ENCODE measurements at regions not wholly inside any gene's neighbourhood (a gene's known extent, or its start where the extent isn't known, plus 50 kb on each side); places are given as distances from the start of the nearest gene placed in this dataset.

GRCh38 chr9:90477535-90477934 lies 165.1 kb downstream of the DIRAS2 start:
- H3K4me1 ChIP-seq = peaks cover 9% of the 10 kb centered on the region
- no peaks in the 10 kb centered on the region for H3K27me3 ChIP-seq
- DNase-seq = no peak
- no peak overlapping the region for H3K4me3 ChIP-seq (ENCODE audit: low read depth, low read length)
- H3K9me3 ChIP-seq = no peaks in the 10 kb centered on the region
- TF ChIP-seq CTCF (IDR thresholded peaks at IDR 0.05; ENCODE audit: low read depth, low read length) = no peak
- H3K36me3 ChIP-seq = no peaks in the 10 kb centered on the region

GRCh38 chr9:90478821-90479220 lies 163.8 kb downstream of the DIRAS2 start:
- Histone ChIP-seq H3K4me1 (peaks cover 9% of the 10 kb centered on the region), H3K4me3 (ENCODE audit: low read depth, low read length) (no peak overlapping the region), H3K36me3 (no peaks in the 10 kb centered on the region), H3K9me3 (no peaks in the 10 kb centered on the region), H3K27me3 (no peaks in the 10 kb centered on the region)
- no peak for DNase-seq
- no peak for TF ChIP-seq CTCF (IDR thresholded peaks at IDR 0.05; ENCODE audit: low read depth, low read length)

GRCh38 chr9:90485028-90485427 lies 157.6 kb downstream of the DIRAS2 start:
- H3K36me3 ChIP-seq = no peaks in the 10 kb centered on the region
- H3K4me1 ChIP-seq = peaks cover 6% of the 10 kb centered on the region
- TF ChIP-seq CTCF (IDR thresholded peaks at IDR 0.05; ENCODE audit: low read depth, low read length) = no peak
- no peaks in the 10 kb centered on the region for H3K9me3 ChIP-seq
- DNase-seq = no peak
- no peaks in the 10 kb centered on the region for H3K27me3 ChIP-seq
- no peak overlapping the region for H3K4me3 ChIP-seq (ENCODE audit: low read depth, low read length)

GRCh38 chr9:90489066-90489465 lies 153.6 kb downstream of the DIRAS2 start:
- Histone ChIP-seq H3K36me3 (no peaks in the 10 kb centered on the region), H3K9me3 (no peaks in the 10 kb centered on the region; the same call in 1 of the 2 replicates), H3K4me1 (no peaks in the 10 kb centered on the region), H3K4me3 (ENCODE audit: low read depth, low read length) (no peak overlapping the region), H3K27me3 (no peaks in the 10 kb centered on the region)
- DNase-seq = no peak
- TF ChIP-seq CTCF (IDR thresholded peaks at IDR 0.05; ENCODE audit: low read depth, low read length) = no peak

GRCh38 chr9:90499761-90500160 lies 142.9 kb downstream of the DIRAS2 start:
- no peak for TF ChIP-seq CTCF (IDR thresholded peaks at IDR 0.05; ENCODE audit: low read depth, low read length)
- Histone ChIP-seq H3K27me3 (no peaks in the 10 kb centered on the region), H3K9me3 (peaks cover 9% of the 10 kb centered on the region; the same call in 1 of the 2 replicates), H3K4me3 (ENCODE audit: low read depth, low read length) (no peak overlapping the region), H3K4me1 (no peaks in the 10 kb centered on the region), H3K36me3 (no peaks in the 10 kb centered on the region)
- no peak for DNase-seq

- Histone ChIP-seq H3K4me1 (no peaks in the 10 kb centered on the region), H3K9me3 (0 out of 2 replicates have a peak, but pooled peaks cover 5% of the 10 kb centered on the region), H3K27me3 (no peaks in the 10 kb centered on the region), H3K4me3 (ENCODE audit: low read depth, low read length) (no peak overlapping the region), H3K36me3 (no peaks in the 10 kb centered on the region)
- no peak for TF ChIP-seq CTCF (IDR thresholded peaks at IDR 0.05; ENCODE audit: low read depth, low read length)
- no peak for DNase-seq
Measured at GRCh38 chr9:90502134-90502533, 140.5 kb downstream of the DIRAS2 start.
